ENCODE measurements at regions not wholly inside any gene's neighbourhood (a gene's known extent, or its start where the extent isn't known, plus 50 kb on each side); places are given as distances from the start of the nearest gene placed in this dataset.
A peak's percentile ranks its signal among the peaks of the same experiment; 100 is the strongest.

- Histone ChIP-seq H2BK15ac (ENCODE audit: low read length) (no peak overlapping the region), H3K27ac (ENCODE audit: low read depth, low read length) (no peak overlapping the region), H4K8ac (ENCODE audit: extremely low read depth, insufficient read depth, low read length) (no peak overlapping the region), H4K5ac (ENCODE audit: insufficient read length, low read depth, low read length) (no peak overlapping the region), H3K56ac (replicated peaks; ENCODE audit: insufficient read length, low read depth, low read length) (no peak overlapping the region), H3K4me2 (ENCODE audit: insufficient read depth in 1 of 2, low read depth in 2 of 2, low read length in 2 of 2) (no peak overlapping the region), H3K23me2 (ENCODE audit: low read depth, low read length) (no peaks in the 10 kb centered on the region), H2BK12ac (ENCODE audit: low read depth, low read length) (no peak overlapping the region), H3K23ac (ENCODE audit: insufficient read length) (no peak overlapping the region), H2BK120ac (replicated peaks; ENCODE audit: low read depth, low read length) (no peak overlapping the region), H3K9me3 (ENCODE audit: insufficient read depth in 2 of 2, low read depth in 1 of 2, low read length in 1 of 2) (no peaks in the 10 kb centered on the region), H2AK5ac (ENCODE audit: low read depth, low read length) (0 out of 2 replicates have a peak overlapping the region, but pooled peaks have one; percentile 45), H3K14ac (ENCODE audit: insufficient read length) (no peak overlapping the region), H3K79me1 (ENCODE audit: low read depth, low read length) (no peaks in the 10 kb centered on the region), H3K4me1 (replicated peaks in 1 of 4; ENCODE audit: control insufficient read depth in 3 of 4, insufficient read depth in 4 of 4, low read length in 3 of 4) (peaks cover 0 to 4% (median 0%) of the 10 kb centered on the region in 4 experiments; a peak in 1 of 7 replicates), H3K36me3 (ENCODE audit: control insufficient read depth in 2 of 4, insufficient read depth in 4 of 4, low read length in 3 of 4) (no peaks in the 10 kb centered on the region), H3K9ac (replicated peaks in 1 of 4; ENCODE audit: extremely low read depth in 1 of 4, low read depth in 3 of 4, low read length in 3 of 4) (no peak overlapping the region), H2AFZ (ENCODE audit: low read length) (no peak overlapping the region), H4K91ac (replicated peaks; ENCODE audit: insufficient read length, low read length) (no peak overlapping the region), H3K27me3 (replicated peaks in 1 of 4; ENCODE audit: control insufficient read depth in 3 of 4, extremely low read depth in 1 of 4, insufficient read depth in 3 of 4, low read length in 3 of 4) (no peaks in the 10 kb centered on the region), H3K18ac (ENCODE audit: extremely low read depth, low read length) (no peak overlapping the region), H3K4me3 (ENCODE audit: extremely low read depth in 1 of 4, insufficient read depth in 2 of 4, low read depth in 3 of 4, low read length in 4 of 4) (no peak overlapping the region), H2BK5ac (ENCODE audit: low read depth, low read length) (no peak overlapping the region), H3K79me2 (ENCODE audit: control insufficient read depth in 1 of 2, insufficient read depth in 2 of 2, low read length in 2 of 2) (no peaks in the 10 kb centered on the region), H4K20me1 (replicated peaks in 1 of 2; ENCODE audit: control insufficient read depth in 1 of 2, insufficient read depth in 2 of 2, low read length in 2 of 2) (no peaks in the 10 kb centered on the region), H3K4ac (replicated peaks; ENCODE audit: insufficient read length, low read depth, low read length) (no peak overlapping the region), H2BK20ac (ENCODE audit: low read length) (no peak overlapping the region)
- 93% methylated on average over 6 of the region's 6 CpGs; no CpG with 5 or more reads in 1 of the 2 experiments for WGBS, 2 experiments (ENCODE audit: extremely low coverage in 1 of 2, insufficient coverage in 1 of 2, insufficient read length in 1 of 2, insufficient replicate concordance in 2 of 2, low coverage in 1 of 2, low lambda C conversion rate in 2 of 2, missing lambda C conversion rate in 1 of 2)
- FAIRE-seq, result no peak
- ChIA-PET POLR2A (ENCODE audit: partially characterized antibody) (no interaction called here), CTCF (ENCODE audit: partially characterized antibody) (interaction anchor here (0.6 to 1.4 kb wide), 3 partner anchors 12 to 1186 kb away, joined by 3 to 4 read pairs (median 3); no protein-coding TSS in a partner anchor)
- no peak for DNase-seq (ENCODE audit: low read depth in 1 of 2, low spot score in 2 of 2)
- TF ChIP-seq CBX5 (IDR thresholded peaks at IDR 0.05; ENCODE audit: low read depth, low read length) (no peak), SP4 (IDR thresholded peaks at IDR 0.05; ENCODE audit: low read length) (no peak), POLR2A (IDR thresholded peaks at IDR 0.05; ENCODE audit: control extremely low read depth in 1 of 2, low read depth in 2 of 2, low read length in 2 of 2) (no peak), ATF3 (IDR thresholded peaks at IDR 0.05; ENCODE audit: insufficient read depth, low read depth, low read length) (no peak), RXRA (IDR thresholded peaks at IDR 0.05; ENCODE audit: insufficient read depth, low read depth, low read length) (no peak), E2F6 (IDR thresholded peaks at IDR 0.05) (no peak), KDM1A (IDR thresholded peaks at IDR 0.05; ENCODE audit: borderline replicate concordance, low read length) (no peak), POLR2AphosphoS5 (IDR thresholded peaks at IDR 0.05; ENCODE audit: low read depth, low read length) (no peak), CEBPB (IDR thresholded peaks at IDR 0.05; ENCODE audit: low read depth, low read length) (no peak), SP1 (IDR thresholded peaks at IDR 0.05; ENCODE audit: low read depth, low read length) (no peak), ASH2L (IDR thresholded peaks at IDR 0.05; ENCODE audit: low read length) (no peak), USF2 (IDR thresholded peaks at IDR 0.05; ENCODE audit: low read length) (no peak), KDM5A (IDR thresholded peaks at IDR 0.05; ENCODE audit: low read length) (no peak), PHF8 (conservative IDR thresholded peaks at IDR 0.05; ENCODE audit: low read depth, low read length) (no peak)
Measured at GRCh38 chr17:13984956-13985355, 84.3 kb upstream of the COX10 start.

All from H1 (cell line).